Non-pigmented ciliary epithelial cell (primary cell): ENCODE measurements at regions not wholly inside any gene's neighbourhood (a gene's known extent, or its start where the extent isn't known, plus 50 kb on each side); places are given as distances from the start of the nearest gene placed in this dataset.
A peak's percentile ranks its signal among the peaks of the same experiment; 100 is the strongest.
"Not testable (repeated sequence)": the region's sequence is repeated elsewhere in the genome, so short reads cannot be mapped to it uniquely, and the experiment has no call there.

Experiments
- DNase-seq: peaks from one replicate; pipeline ENCODE4 v3.0.0-alpha.2; 2010; ENCODE audit warnings: low read depth

DNA sequence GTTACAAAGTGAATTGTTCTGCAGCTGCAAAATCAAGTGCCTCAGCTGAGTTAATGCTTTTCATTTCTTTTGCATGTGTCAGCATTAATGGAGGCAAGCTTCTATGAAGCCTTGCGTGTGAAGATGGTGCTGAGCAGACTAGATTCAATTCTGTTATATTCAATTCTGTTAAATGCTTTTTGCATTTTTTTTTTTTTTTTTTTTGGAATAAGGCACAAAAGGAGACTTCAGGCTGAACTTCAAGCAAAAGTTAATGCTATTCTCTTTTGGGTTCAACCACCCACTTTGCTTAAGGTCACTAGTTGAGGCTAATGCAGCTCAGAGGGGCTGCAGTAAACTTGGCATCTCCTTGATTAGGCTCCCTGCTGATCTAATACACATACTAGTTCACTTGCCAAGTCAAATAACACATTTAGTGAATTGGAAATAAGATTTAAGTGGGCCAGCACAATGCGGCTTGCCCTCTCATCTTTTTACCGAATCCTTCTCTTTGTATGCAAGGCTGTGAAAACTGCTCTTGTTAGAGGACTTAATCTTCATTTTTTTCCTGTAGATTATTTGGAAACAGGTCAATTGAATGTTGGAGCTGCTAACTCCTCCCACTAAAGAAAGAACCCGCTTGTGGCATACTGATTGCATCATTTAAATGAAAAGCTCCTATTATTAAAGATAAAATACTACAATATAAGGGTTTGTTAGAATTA, 1020.2 kb downstream of the NR2F1-AS1 start:
- peak; percentile 46 for DNase-seq

GRCh38 chr5:92559781-92560180, 1021.2 kb downstream of the NR2F1-AS1 start:
- peak; percentile 46 for DNase-seq

GRCh38 chr5:92559331-92559730, 1021.7 kb downstream of the NR2F1-AS1 start:
- no peak for DNase-seq

DNA sequence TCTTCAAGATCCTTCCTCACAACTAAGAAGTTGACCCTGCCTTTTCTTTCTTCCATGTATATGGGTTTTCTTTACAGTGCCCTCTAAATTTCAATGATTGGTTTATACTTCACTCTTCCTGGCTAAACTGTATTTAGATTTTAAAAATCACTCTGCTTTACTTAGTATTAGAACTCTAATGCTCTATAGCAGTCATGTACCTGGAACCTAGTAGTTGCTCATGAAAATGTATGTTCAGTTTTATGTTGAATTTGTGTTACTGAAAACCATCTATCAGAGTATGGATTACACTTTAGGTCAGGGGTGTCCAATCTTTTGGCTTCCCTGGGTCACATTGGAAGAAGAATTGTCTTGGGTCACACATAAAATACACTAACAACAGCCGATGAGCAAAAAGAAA, 1024.3 kb downstream of the NR2F1-AS1 start:
- no peak for DNase-seq

DNA sequence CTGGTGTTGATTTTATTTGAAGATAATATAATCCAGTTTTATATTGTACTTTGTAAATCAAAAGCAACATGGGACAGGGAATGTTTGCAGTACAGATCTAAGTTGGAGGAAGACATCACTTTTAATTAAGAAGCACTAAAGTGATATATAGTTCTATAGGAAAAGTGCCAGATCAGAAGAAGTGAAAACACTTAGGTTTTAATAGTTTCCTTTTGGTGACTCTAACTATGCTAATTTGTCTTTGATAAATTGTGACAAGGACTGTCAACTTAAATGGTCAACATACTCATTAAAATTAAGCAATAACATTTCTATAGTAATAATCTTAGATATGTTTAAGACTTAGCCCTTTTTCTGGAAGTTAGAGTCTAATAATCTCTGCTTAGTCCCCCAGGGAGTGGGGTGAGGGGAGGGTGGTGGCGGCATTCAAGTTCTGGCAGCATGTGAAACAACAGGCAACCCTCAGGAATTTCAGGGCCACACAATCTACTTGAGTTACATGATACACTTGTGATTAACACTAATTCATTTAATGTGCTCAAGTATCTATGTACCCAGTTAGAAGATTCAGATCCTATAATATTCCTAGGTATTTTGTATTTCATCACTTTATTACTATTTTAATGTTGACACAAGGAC, 1026.5 kb downstream of the NR2F1-AS1 start:
- no peak for DNase-seq

- DNase-seq, result no peak
Measured at GRCh38 chr5:92553326-92553725, 1027.7 kb downstream of the NR2F1-AS1 start.

DNA sequence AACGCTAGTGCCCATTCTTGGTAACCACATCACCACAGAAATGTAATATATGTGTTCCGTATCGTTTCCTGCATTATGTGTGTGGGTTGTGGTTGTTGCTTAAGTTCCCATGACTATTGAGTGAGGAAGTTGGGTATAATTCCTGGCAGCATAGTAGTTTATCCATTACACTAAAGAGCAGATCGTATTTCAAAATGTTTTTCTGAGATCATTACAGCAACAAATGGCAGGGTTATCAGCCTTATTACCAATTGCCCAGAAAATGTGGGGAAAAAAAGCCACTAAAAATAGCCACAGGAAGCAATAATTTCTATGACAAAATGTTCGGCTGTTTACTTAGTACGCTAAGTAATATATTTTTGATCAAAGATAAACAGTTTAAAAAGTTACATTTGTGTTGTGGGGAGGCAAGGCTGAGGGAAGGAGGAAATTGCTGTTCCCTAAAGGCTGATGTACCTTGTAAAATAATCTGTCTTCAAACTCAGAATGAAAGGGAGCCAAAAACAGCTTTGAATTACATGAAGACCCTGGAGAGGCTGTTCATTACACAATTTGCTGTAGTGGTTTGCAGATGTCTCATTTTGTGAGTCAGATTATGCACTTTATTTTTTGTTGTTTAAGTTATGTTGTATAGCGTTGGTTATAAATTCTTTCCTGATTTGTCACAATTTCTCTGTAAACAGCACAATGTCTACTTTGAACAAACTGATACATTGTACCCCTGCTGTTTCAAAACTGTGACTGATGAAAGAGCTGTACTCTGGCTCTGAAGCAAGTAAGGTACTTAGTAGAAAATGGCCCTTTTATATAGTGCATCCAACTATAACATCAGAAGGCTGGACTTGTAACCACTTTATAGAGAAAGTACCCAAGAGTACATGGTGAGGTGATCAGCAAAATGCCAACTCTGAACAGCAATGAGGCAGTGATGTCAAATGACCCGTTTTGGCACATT, 1028.5 kb downstream of the NR2F1-AS1 start:
- DNase-seq, result peak; percentile 99

- no peak for DNase-seq
Measured at GRCh38 chr5:92548346-92548745, 1032.7 kb downstream of the NR2F1-AS1 start.

- no peak for DNase-seq
Measured at GRCh38 chr5:92544596-92544995, 1036.4 kb downstream of the NR2F1-AS1 start.

- DNase-seq, result no peak
Measured at GRCh38 chr5:92544036-92544435, 1037.0 kb downstream of the NR2F1-AS1 start.

DNA sequence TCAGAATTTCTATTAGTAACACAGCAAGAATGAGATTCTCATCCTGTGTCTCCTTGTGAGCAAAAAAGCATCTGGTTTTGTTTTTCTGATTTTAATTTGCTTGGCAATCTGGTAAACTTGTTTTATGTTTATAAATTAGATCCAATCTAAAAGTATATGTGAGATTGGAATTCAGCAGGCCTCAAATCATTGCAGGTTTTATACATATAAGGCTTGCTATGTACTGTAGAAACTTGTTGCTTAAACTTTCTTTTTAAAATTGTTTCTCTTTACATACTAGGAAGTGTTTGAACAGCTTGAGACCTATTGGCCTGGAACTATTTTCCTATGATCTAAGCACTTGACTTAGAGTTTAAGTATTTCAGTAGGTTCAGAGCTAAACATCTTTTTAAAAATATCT, 1037.8 kb downstream of the NR2F1-AS1 start:
- DNase-seq, result no peak

- not testable (repeated sequence) for DNase-seq
Measured at GRCh38 chr5:92542017-92542416, 1039.0 kb downstream of the NR2F1-AS1 start.

- no peak for DNase-seq
Measured at GRCh38 chr5:92527311-92528078, 1053.5 kb downstream of the NR2F1-AS1 start.

DNA sequence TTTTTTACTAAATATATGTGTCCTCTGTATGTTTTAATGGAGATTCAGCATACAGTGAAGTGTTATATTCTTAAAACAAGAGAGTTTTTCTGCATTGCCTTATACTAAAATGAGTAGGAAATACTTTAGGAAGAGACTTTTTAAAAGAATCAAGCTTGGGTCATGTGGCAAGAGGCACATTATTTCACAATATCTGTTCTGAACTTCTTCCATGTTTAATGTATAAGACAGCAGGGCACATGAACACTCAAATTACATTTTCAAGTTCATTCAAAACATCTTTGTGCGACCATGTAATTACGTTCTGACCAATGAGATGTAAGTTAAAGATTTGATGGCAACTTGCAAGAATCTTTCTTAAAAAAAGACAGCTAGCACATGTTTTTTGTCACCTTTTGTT, 1055.9 kb downstream of the NR2F1-AS1 start:
- no peak for DNase-seq

DNA sequence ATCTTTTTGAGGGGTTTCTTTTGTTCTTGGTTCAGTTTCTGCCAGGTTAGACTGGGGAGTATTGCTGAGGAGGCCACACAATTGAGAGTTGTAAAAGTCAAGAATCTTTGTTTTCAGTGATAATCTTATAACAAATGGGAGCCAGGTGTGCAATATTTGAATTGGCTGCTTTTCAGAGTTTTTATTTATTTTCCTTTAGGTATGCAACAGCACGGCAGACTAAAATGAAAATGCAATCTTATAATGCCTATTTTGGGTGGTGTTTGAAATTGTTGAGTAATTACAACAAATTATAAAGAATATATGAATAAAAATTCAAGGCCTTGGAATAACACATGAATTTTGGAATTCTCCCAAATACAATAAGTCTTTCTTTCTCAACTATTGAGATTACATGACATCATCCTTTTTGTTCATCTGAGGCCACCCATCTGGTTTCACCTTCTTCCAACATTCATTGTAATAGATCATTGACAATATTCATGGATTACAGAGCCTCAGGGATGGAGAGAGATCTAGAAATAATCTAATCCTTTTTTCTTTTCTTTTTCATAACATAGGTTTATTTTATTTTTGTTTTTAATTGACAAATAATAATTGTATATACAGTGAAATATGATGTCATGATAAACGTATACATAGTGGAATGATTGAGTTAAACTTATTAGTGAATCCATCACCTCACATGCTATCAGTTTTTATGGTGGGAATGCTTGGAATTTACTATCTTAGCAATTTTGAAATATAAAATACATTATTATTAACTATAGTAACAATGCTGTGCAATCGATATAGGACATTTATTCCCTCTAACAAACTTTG, 1061.0 kb downstream of the NR2F1-AS1 start:
- no peak for DNase-seq

GRCh38 chr5:92518318-92518904, 1062.6 kb downstream of the NR2F1-AS1 start:
- no peak for DNase-seq

GRCh38 chr5:92514896-92515295, 1066.1 kb downstream of the NR2F1-AS1 start:
- no peak for DNase-seq

- DNase-seq, result no peak
Measured at GRCh38 chr5:92513067-92513466, 1068.0 kb downstream of the NR2F1-AS1 start.

DNA sequence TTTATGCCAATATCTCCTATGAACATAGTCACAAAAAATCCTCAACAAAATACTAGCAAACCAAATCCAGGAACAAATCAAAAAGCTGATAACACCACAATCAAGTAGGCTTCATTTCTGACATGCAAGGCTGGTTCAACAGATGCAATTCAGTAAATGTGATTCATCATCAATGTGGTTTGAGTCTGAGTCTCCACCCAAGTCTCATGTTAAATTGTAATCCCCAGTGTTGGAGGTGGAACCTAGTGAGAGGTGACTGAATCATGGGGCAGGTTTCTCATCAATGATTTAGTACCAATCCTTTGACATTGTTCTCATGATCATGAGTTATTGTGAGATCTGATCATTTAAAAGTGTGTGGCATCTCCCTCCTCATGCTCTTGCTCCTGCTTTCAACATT, 1072.7 kb downstream of the NR2F1-AS1 start:
- no peak for DNase-seq

DNA sequence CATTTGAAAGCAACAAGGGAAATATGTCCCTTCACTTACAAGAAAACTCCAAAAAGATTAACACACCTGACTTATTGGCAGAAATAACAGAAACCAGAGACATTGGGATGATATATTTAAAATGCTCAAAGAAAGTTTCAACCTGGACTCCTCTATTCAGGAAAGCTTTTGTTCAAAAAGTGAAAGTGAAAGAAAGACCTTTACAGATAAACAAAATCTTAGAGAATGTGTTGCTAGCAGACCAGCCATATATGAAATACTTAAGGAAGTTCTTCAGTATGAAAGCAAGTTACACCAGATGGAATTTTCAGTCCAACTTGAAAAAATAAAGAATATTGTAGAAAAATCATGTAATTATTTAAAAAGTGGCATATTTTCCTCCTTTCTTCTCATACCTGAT, 1075.1 kb downstream of the NR2F1-AS1 start:
- DNase-seq, result no peak

DNA sequence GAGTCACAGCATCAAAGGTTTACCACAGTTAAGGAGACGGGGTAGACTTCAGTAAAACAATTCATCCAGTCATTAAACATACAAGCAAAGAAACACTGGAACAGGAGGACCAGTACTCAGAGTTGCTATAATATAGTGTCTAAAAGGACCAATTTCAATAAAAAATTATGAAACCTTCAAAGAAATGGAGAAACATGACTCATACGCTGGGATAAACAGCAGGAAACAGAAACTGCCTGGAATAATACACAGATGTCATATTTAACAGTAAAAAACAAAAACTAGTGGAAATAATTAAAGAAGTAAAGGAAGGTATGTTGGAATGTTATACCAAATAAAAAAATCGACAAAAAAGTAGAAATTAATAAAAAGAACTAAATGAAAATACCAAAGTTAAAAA, 1075.9 kb downstream of the NR2F1-AS1 start:
- no peak for DNase-seq
